ENCODE measurements at regions not wholly inside any gene's neighbourhood (a gene's known extent, or its start where the extent isn't known, plus 50 kb on each side); places are given as distances from the start of the nearest gene placed in this dataset.
"Not testable (repeated sequence)": the region's sequence is repeated elsewhere in the genome, so short reads cannot be mapped to it uniquely, and the experiment has no call there.

DNA sequence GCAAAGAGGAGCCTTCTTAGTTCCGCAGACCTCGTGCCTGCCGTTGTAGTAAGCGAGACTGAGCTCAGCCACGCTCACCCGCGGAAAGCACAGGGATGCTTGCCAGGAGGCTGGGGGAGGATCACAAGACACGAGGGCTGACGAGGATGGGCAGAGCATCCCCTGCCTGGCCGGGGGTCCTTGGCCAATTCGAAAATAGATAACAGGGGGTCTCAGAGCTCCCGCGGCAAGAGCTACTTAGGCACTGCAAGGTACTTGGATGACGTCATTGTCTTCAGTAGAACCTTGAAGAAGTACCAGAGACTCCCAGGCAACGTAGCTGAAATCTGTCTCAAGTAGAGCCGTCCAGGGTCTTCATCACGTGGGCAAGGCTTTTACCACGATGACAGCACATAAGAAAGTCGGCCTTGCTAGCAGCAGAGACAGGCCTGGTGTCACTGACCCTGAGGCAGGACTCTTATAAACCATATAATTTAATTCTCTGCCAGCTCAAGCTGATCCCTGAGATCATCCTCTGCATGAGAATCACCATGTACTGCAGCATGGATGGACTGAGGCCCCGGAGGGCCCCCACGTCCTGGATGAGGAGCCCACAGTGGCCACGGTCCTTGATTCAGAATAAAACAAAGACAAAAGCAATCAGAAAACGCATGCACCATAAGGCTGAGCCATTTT lies 81.9 kb downstream of the TMEM18 start:
- no peak for DNase-seq

DNA sequence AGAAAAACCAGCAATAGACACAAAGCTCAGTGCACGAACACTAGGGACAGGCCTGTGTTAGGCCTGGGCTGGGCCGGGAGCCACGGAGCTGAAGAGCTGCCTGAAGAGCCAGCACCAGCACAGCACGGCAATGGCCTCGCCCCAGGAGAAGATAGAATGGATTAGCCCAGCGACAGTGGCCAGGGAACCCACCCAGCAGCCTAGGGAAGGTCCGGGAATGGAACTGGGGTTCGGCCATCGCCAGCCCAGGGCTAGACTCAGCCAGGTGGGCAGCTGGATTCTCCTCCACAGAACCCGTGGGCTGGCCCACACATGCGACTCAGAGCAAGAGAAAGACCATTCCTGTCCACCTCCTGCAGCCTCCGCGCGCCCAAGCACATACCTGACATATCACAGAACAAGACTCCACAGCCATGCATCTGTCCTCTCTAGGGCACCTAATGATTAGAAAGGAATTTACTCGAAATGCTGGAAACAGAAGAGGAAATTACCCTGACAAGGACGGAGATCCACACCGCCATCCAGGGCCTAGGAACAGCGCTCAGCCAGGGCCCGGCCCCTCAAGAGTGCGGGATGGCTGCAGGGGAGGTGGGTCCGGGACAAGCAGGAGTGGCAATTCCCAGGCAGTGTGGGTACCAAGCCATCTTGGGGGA lies 82.8 kb downstream of the TMEM18 start:
- DNase-seq = no peak

DNA sequence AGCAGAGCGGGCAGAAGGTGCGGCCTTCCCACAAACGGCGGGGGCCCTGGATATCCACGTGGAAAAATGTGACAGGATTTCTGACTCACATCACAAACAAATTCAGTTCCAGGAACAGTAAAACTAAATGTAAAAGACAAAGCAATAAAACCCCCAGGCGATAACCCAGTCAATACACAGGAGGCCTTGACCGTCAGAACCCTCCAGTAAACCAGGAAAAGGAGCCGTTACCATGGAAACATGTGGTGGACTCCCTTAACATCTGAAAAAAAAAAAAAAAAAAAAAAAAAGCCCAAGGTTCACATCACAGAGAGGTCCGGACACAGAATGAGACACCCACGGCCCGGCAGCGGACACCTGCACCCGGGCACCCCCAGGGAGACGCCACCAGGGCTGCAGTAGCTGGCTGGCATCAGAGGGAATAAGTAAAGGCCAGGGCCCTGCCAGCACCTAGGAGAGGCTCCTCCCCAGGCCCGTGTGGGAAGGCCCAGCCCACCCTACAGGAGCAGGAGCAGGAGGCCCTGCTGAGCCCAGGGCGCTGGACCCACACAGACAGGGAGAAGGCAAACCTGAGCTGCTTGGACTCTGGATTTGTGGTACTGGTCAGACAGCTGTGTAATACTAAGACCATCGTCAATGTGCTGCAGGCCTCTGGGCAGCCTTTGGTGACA lies 83.7 kb downstream of the TMEM18 start:
- DNase-seq = no peak

DNA sequence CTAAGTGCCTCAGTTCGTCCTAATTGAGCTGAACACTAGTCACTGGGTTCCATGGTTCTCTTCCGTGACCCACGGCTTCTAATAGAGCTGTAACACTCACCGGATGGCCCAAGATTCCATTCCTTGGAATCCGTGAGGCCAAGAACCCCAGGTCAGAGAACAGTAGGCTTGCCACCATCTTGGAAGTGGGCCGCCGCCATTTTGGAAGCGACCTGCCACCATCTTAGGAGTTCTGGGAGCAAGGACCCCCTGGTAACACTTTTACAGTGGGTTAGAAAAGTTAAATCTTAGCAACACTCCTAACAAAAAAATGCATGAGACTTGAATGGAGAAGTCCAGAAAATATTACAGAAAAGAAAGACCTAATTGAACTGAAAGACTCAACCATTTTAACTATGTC lies 84.5 kb downstream of the TMEM18 start:
- DNase-seq = no peak

DNA sequence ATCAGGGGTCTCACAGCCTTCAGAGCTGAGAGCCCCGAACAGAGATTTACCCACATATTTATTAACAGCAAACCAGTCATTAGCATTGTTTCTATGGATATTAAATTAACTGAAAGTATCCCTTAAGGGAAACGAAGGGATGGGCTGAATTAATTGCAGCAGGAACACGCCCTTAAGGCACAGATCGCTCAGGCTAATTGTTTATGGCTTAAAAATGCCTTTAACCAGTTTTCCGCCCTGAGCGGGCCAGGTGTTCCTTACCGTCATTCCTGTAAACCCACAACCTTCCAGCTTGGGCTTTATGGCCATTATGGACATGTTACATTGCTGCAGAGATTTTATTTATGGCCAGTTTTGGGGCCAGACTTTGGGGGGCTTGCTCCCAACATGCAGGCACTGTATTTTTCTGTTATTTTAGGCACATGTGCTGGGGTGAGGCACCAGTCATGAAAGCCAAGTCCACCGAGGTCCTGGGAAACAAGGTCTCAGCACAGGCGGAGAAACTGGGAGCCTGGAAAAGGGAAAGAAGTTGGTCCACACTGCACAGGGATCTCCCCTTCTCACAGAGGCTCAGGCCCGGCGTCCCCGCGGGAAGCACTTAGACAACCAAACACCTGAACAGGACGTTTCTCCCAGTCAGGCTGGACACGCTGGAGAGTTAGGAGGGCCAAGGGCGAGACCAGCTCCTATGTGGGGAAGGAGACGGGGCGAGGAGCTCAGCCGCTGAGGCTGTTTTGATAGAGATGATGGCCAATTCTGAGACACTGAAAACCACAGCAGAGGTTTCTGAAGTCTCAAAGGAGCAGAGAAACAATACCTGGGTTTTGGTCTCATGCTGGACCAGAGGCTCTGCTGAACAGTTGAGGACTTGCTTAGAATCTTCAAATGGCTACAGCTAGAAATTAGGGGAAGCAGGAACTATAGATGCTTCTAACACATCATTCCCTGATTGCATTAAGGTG lies 86.7 kb downstream of the TMEM18 start:
- DNase-seq = no peak

DNA sequence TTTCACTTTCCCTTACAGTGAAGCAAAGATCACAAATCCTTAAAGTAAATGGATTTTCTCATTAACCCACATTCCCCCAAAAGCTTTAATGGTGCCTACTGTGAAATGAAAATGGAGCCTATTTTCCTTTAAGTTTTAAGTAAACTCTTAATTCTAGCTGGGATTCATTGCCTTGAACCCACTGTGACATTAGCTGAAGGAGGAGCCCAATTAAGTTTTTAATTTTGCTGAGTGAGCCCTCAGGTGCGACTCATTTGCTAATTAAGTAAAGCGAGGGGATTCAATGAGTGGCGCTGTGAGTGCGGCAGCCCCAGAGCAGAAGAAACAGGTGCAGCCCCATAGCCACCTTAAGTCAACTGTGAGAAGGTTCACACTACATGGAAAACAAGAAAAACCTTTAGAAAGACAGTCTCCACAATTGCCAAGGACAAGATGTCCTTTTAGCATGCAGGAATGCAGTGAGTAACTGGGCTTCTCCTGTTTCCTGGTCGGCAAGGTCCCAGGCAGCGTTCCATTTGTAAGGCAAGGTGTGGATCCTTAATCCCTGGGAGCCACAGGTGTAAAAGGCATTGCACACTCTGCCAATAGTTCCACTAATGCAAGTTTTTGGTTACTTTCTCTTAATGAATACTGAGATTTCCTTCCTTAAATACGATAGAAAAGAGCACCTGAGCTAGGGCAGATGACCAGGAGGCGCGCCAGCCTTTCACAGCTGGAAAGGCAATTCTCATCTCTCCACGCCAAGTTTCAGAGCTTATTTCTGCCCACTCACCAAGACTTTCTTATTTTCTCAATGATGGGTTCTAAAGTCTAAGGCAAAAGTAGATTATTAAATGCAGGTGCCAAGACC lies 87.7 kb downstream of the TMEM18 start:
- DNase-seq = no peak

DNA sequence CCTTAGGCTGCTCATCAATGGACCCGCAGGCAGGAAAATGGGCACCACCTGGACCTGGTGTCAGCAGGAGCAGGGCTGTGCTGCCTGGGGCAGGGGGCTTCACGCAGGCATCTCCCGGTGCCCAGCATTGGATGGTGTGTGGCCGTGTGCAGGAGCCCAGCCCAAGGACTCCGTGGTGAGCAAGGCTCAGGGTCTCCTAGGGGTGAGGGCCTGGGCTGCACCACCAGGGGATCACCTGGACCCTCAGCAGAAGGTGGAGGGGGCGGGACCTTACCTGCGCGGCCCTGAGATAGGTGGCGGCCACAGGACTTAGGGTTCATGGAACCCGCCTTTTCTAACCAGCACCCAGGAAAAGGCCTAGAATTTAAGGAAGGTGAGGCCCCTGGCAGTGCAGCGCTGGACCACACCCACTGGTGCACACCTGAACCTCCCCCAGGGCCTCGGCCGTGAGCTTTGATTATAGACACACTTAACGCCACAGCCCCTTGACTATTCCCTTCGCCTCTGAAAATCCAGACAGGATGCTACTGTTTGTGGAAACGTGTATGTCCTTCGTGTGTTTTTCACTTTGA lies 89.0 kb downstream of the TMEM18 start:
- no peak for DNase-seq

DNA sequence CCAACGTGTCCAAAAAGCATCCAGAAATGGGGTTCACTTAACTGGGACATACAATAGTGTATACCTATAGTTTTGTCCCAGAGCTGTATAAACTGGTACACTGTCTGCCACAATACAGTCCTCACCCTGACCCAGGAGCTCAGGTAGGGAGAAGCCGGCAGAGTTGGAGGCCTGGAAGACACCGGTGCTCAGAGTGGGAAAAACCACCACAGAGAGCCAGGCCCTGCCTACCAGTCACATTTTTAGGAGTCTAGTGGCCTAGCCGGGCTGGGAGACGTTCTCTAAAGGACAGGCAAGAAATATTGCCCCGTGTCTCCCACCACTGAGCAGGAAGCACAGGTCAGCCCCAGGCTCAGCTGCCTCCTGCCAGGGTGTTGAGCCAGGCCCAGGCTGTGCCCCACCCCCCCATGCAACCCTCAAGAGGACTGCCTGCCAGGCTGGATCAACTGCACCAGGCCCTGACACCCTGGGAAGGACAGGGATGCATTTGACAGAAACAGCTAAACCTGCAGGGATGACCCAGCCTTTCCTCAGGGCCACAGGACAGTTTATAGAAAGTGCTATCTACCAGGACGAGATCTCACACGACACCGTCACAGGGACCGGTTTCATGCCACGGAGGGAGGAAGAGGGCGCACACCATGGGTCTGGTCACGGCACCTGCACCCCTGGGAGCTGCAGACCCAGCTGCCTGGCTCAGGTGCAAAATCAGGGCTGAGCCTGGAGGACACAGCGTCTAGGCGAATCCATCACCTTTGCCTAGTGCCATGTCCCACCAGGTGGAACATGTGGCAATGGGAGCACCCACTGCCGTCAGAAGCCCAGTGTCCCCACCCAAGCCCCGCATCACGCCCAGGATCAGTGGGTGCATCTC lies 89.9 kb downstream of the TMEM18 start:
- DNase-seq = no peak

DNA sequence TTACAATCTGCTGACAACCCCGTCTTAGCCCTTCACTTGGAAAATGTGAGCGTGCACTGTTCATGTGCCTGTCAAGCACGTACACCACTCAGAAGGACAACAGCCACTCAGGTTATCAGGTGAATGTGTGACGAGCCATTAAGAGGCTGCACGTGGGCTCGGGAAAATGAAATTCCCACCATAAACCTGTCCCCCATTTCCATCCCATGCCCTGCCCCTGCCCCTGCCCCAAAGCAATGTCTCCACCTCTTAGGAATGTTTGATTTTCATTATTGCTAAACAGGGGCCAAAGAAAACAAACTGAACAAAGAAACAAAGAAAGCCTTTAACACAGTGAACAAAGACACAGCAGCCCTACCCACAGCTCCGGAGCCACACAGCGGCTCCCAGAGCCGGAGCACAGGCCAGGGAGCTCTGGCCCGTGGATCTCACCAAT lies 90.5 kb downstream of the TMEM18 start:
- no peak for DNase-seq

DNA sequence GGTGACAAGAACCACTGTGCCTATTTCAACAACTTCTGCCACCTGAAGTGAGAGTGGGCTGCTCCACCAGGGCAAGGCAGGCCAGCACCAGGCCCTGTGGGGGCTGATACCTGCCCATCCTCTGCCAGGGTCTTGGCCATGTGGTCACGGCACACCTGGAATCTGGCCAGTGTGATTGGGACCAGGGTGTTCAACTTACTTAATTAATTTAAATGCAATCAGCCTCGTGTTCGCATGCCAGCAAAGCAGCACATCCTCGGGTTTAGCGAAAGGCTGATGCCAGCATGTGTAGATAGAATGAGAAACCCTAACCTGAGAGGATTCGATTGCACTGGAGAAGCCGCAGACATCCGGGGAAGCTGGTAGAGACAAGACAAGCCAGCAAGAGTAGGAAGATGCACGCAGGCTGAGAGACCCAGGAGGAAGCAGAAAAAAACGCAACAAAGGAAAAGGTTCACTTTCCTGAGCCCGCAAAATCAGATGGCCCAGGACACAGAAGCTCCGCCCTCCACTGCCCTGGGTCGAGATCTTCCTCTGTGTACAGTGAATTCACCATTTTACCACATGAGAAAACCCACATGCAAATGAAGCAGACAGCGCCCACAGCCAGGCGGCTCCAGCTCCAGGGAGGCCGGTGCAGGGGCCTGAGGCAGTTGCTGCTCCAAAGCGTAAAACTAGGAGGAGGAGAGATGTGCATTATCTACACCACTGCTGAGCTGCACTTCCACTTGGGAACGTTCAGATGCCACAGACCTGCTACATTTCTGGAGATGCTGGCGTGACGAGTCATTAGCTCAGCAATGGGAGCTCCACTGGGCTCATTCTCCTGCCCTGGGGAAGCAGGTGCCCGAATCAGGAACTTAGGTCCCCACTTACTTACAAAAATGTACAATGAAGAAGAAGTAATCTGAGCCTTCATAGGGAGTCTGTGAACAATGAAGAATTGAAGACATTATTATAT lies 92.1 kb downstream of the TMEM18 start:
- DNase-seq = no peak

DNA sequence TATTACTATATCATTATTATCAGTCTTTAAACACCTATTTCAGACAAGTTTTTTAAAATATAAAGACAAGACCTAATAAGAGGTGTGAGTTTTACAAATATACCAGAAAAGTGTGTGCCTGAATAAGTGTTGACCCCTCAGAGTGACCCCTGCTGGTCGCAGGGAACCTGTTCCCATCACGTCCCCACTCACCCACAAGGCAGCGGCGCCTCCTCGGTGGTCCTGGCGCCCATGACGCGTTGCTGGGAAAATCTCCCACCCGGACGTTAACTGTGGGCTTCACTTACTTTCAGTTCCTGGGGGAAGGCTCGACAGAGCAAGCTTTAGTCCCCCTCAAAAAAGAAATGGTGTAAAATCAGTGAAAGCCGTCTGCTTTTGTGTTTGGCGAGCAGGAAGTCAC lies 93.5 kb downstream of the TMEM18 start:
- DNase-seq = no peak

DNA sequence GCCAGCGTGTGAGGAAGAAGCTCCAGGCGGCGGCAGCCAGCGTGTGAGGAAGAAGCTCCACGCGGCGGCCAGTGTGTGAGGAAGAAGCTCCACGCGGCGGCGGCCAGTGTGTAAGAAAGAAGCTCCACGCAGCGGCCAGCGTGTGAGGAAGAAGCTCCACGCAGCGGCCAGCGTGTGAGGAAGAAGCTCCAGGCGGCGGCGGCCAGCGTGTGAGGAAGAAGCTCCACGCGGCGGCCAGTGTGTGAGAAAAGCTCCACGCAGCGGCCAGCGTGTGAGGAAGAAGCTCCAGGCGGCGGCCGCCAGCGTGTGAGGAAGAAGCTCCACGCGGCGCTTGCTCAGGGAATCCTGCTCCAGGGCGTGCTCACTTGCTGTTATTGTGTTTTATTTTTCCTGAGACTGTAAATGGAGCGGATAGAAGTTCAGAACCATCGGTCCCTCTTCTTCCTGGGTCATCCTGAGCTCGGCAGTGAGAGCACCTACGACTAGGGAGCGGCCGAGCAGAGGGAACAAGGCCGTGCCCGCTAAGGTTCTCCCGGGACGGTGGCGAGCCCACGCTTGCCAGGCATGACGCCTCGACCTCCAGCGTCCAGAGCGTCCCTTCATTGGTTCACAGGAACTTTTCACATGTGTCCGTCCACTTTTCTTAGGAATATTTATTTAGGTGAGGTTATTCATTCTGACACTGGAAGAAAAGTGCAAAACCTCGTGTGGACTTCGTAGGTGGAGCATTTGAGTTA lies 94.2 kb downstream of the TMEM18 start:
- DNase-seq = no peak

DNA sequence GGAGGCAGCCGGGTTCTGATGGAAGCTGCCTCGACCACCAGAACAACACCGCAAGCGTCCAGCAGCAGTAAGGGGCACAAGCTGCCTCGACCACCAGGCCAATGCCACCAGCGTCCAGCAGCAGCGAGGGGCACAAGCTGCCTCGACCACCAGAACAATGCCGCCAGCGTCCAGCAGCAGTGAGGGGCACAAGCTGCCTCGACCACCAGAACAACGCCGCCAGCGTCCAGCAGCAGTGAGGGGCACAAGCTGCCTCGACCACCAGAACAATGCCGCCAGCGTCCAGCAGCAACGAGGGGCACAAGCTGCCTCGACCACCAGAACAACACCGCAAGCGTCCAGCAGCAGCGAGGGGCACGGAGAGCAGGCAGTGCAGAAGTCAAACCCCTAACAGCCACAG lies 94.9 kb downstream of the TMEM18 start:
- not testable (repeated sequence) for DNase-seq

DNA sequence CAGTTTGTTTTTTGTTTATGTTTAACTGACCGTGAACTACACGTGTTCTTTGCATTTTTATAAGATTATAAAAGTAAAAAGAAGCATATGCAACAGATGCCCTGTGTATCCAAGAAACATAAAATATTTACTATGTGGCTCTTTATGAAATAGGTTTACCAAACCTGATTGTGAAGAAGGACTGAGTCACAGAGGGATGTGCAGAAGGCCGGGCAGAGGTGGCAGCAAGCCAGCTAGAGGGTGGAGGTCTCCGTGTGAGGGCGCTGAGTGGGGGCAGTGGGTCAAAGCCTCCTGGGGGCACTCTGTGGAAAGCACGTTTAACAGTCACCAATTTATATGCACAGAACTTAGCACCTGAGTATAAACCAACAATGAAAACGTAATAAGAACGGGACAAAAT lies 97.2 kb downstream of the TMEM18 start:
- no peak for DNase-seq

DNA sequence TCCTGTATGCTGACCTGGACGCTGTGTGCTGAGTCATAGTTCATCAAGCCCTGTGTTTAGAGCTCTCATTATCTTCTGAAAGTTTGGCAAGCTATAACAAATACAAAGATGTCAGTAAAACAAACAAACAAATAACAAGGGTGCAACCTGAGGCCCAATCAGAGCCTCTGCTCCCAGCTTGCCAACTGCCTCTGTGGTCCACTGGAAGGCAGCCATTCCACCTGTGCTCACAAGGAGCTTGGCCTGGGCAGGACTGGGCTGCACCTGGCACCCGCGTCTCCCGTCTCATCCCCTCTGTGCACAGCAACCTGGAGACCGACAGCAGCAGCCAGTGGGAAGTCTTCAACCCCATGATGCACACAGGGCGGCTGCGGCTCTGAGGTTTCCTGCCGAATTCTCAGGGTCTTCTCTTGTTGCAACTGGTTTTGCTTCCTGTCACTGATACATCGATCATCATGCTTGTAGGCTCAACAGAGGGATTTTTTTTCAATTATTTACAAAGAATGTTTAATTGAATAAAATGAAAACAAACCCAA lies 97.8 kb downstream of the TMEM18 start:
- no peak for DNase-seq

DNA sequence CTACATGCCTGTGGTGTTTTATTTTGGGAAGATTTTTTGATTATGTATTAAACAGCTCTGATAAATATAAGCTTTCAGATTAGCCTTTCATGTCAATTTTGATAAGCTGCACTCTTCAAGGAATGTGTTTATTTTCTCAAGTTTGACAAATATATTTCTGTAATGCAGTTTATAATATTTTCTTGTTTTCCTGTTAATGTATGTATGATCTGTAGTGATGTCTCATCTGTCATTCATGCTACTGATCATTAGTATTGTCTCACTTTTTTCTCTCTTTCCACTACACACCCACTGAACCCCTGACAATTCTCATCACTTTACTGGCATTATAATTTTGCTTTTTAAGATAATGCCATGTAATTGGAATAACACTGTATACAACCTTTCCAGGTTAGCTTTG lies 100.9 kb downstream of the TMEM18 start:
- DNase-seq = no peak

DNA sequence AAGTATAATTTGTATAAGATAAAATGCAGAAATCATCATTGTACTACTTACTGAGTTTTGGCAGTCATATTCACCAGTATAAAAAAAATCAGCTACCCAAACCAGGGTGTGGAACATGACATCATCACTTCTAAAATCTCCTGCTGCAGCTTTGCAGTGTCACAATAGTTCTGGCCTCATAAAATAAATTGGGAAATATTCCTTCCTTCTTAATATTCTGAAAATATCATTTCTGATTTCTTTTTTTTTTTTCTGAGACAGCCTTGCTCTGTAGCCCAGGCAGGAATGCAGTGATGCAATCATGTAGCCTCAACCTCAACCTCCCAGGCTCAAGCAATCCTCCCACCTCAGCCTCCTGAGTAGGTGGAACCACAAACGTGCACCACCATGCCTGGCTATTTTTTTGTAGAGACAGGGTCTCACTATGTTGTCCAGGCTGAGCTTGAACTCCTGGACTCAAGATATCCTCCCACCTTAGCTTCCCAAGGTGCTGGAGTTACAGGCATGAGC lies 101.4 kb downstream of the TMEM18 start:
- no peak for DNase-seq

DNA sequence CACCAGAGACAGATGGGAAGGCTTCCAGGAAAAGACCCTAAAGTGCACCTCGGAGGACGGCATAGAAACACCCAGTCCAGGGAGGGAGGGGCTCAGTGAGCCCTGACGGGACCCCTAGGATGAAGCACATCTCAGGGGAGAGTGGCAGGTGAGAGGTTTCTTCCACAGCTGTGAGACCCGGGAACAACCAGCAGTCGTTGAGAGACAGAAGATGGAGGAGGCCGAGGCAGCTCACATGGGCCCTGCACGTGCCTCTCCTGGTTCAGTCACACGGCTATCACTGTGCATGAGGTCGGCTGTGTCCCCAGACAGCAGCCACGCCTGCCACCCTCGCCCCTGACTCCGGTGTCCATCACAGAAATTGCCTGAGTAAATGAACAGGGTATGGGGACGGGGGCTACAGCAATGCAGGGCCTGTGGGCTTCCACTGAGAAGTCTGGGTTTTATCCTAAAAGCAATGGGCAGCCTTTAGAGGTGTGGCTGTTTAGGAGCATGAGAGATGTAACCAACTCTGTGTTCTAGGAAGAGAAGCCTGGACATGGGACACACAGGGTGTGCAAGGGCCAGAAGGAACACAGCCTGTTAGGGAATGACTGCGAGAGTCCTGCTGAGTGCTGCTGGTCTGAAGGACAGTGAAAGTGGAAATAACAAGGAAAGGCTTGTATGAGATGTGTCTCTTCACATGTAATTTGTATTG lies 102.0 kb downstream of the TMEM18 start:
- no peak for DNase-seq

Measured in femur (tissue), 1 donor.